ENCODE measurements at regions not wholly inside any gene's neighbourhood (a gene's known extent, or its start where the extent isn't known, plus 50 kb on each side); places are given as distances from the start of the nearest gene placed in this dataset.
A peak's percentile ranks its signal among the peaks of the same experiment; 100 is the strongest.

GRCh38 chr1:244341455-244342450, 110.0 kb downstream of the ADSS2 start:
- TF ChIP-seq CTCF (IDR thresholded peaks at IDR 0.05), result no peak
- Histone ChIP-seq H3K4me3 (no peak overlapping the region), H3K27ac (no peak overlapping the region)
- DNase-seq (ENCODE audit: low spot score), result peak; percentile 57

GRCh38 chr1:244344001-244344400, 107.7 kb downstream of the ADSS2 start:
- TF ChIP-seq CTCF (IDR thresholded peaks at IDR 0.05), result no peak
- H3K27ac ChIP-seq, result no peak overlapping the region
- H3K4me3 ChIP-seq, result no peak overlapping the region
- DNase-seq (ENCODE audit: low spot score), result peak; percentile 29

GRCh38 chr1:244346972-244347618, 104.6 kb downstream of the ADSS2 start:
- no peak overlapping the region for H3K4me3 ChIP-seq
- DNase-seq (ENCODE audit: low spot score), result peak; percentile 36
- TF ChIP-seq CTCF (IDR thresholded peaks at IDR 0.05), result no peak
- no peak overlapping the region for H3K27ac ChIP-seq

- TF ChIP-seq CTCF (IDR thresholded peaks at IDR 0.05), result no peak
- Histone ChIP-seq H3K27ac (no peak overlapping the region), H3K4me3 (no peak overlapping the region)
- no peak for DNase-seq (ENCODE audit: low spot score)
These were observed 103.8 kb downstream of the ADSS2 start for GRCh38 chr1:244347942-244348341.

- no peak overlapping the region for H3K4me3 ChIP-seq
- no peak for TF ChIP-seq CTCF (IDR thresholded peaks at IDR 0.05)
- DNase-seq (ENCODE audit: low spot score), result peak; percentile 73
- peak overlapping the region in 1 of 2 donors; percentile 52 for H3K27ac ChIP-seq
These were observed 102.6 kb downstream of the ADSS2 start for GRCh38 chr1:244349103-244349531.

GRCh38 chr1:244349581-244350001, 102.1 kb downstream of the ADSS2 start:
- Histone ChIP-seq H3K27ac (peak overlapping the region in 1 of 2 donors; percentile 52), H3K4me3 (no peak overlapping the region)
- peak; percentile 4 for DNase-seq (ENCODE audit: low spot score)
- TF ChIP-seq CTCF (IDR thresholded peaks at IDR 0.05), result no peak

Data from coronary artery (tissue), 2 donors.